Type B pancreatic cell (in vitro differentiated cells): ENCODE measurements at regions not wholly inside any gene's neighbourhood (a gene's known extent, or its start where the extent isn't known, plus 50 kb on each side); places are given as distances from the start of the nearest gene placed in this dataset.

Experiments
- DNase-seq: peaks from one replicate; pipeline ENCODE4 v3.0.0; 2021; ENCODE audit warnings: mixed read lengths; ENCODE audit not compliant: unreplicated experiment; ENCODE audit errors: extremely low spot score
- H3K27ac Mint-ChIP-seq: 2 replicates; pipeline ENCODE4 v1.8.0; 2021; ENCODE audit warnings: mild to moderate bottlenecking, mixed read lengths
- H3K27me3 Mint-ChIP-seq: 2 replicates; pipeline ENCODE4 v1.8.0; 2021; ENCODE audit warnings: mixed read lengths
- H3K36me3 Mint-ChIP-seq: 2 replicates; pipeline ENCODE4 v1.8.0; 2021; ENCODE audit warnings: mixed read lengths
- H3K4me1 Mint-ChIP-seq: one replicate; pipeline ENCODE4 v1.8.0; 2021; ENCODE audit warnings: mixed read lengths; ENCODE audit not compliant: unreplicated experiment
- H3K4me3 Mint-ChIP-seq: 2 replicates; pipeline ENCODE4 v1.8.0; 2021; ENCODE audit warnings: mild to moderate bottlenecking, mixed read lengths
- H3K9me3 Mint-ChIP-seq: 2 replicates; pipeline ENCODE4 v1.8.0; 2021; ENCODE audit warnings: mixed read lengths
- CTCF ChIP-seq: fragments of 200-600 bp; sonication (generic); conservative IDR thresholded peaks from 2 replicates; pipeline ENCODE4 v1.5.0; 2021; ENCODE audit warnings: antibody characterized with exemption, mild to moderate bottlenecking

- no peaks in the 10 kb centered on the region for H3K9me3 Mint-ChIP-seq
- peaks cover 12% of the 10 kb centered on the region for H3K4me1 Mint-ChIP-seq
- no peak overlapping the region for H3K4me3 Mint-ChIP-seq
- DNase-seq: no peak
- no peak overlapping the region for H3K27ac Mint-ChIP-seq
- TF ChIP-seq CTCF: no peak
- H3K27me3 Mint-ChIP-seq: no peaks in the 10 kb centered on the region
- no peaks in the 10 kb centered on the region for H3K36me3 Mint-ChIP-seq
These were observed 796.3 kb downstream of the SEMA5A start for GRCh38 chr5:8749556-8749955.

- no peak overlapping the region for H3K27ac Mint-ChIP-seq
- TF ChIP-seq CTCF: no peak
- no peaks in the 10 kb centered on the region for H3K36me3 Mint-ChIP-seq
- H3K4me1 Mint-ChIP-seq: peaks cover 12% of the 10 kb centered on the region
- DNase-seq: no peak
- H3K4me3 Mint-ChIP-seq: no peak overlapping the region
- no peaks in the 10 kb centered on the region for H3K27me3 Mint-ChIP-seq
- H3K9me3 Mint-ChIP-seq: no peaks in the 10 kb centered on the region
These were observed 795.8 kb downstream of the SEMA5A start for GRCh38 chr5:8750100-8750499.

GRCh38 chr5:8751971-8752370 lies 793.9 kb downstream of the SEMA5A start:
- no peaks in the 10 kb centered on the region for H3K36me3 Mint-ChIP-seq
- no peak for TF ChIP-seq CTCF
- no peaks in the 10 kb centered on the region for H3K9me3 Mint-ChIP-seq
- peaks cover 3% of the 10 kb centered on the region for H3K27me3 Mint-ChIP-seq
- H3K4me1 Mint-ChIP-seq: peaks cover 10% of the 10 kb centered on the region
- H3K27ac Mint-ChIP-seq: no peak overlapping the region
- H3K4me3 Mint-ChIP-seq: no peak overlapping the region
- DNase-seq: no peak

- peaks cover 7% of the 10 kb centered on the region for H3K4me1 Mint-ChIP-seq
- H3K27ac Mint-ChIP-seq: no peak overlapping the region
- no peaks in the 10 kb centered on the region for H3K36me3 Mint-ChIP-seq
- peaks cover 3% of the 10 kb centered on the region for H3K27me3 Mint-ChIP-seq
- H3K4me3 Mint-ChIP-seq: no peak overlapping the region
- no peak for DNase-seq
- TF ChIP-seq CTCF: peak; percentile 37
- H3K9me3 Mint-ChIP-seq: no peaks in the 10 kb centered on the region
These were observed 793.3 kb downstream of the SEMA5A start for GRCh38 chr5:8752595-8752994.

GRCh38 chr5:8756498-8757084 lies 789.3 kb downstream of the SEMA5A start:
- Mint-ChIP-seq H3K4me1 (peaks cover 7% of the 10 kb centered on the region), H3K9me3 (peaks cover 11% of the 10 kb centered on the region), H3K27me3 (peaks cover 3% of the 10 kb centered on the region), H3K36me3 (no peaks in the 10 kb centered on the region), H3K4me3 (no peak overlapping the region), H3K27ac (no peak overlapping the region)
- TF ChIP-seq CTCF: peak; percentile 74
- DNase-seq: no peak

- TF ChIP-seq CTCF: no peak
- no peak for DNase-seq
- peaks cover 5% of the 10 kb centered on the region for H3K4me1 Mint-ChIP-seq
- H3K4me3 Mint-ChIP-seq: no peak overlapping the region
- H3K9me3 Mint-ChIP-seq: peaks cover 4% of the 10 kb centered on the region
- peaks cover 4% of the 10 kb centered on the region for H3K27me3 Mint-ChIP-seq
- no peak overlapping the region for H3K27ac Mint-ChIP-seq
- H3K36me3 Mint-ChIP-seq: no peaks in the 10 kb centered on the region
These were observed 780.0 kb downstream of the SEMA5A start for GRCh38 chr5:8765886-8766285.
